Coronary artery (tissue), 2 donors: ENCODE measurements at regions not wholly inside any gene's neighbourhood (a gene's known extent, or its start where the extent isn't known, plus 50 kb on each side); places are given as distances from the start of the nearest gene placed in this dataset.

Source experiments
- DNase-seq: peaks from one replicate; pipeline ENCODE4 v3.0.0-alpha.2; 2017; ENCODE audit warnings: low spot score
- H3K27ac ChIP-seq, 2 donors: fragments of 200-600 bp; sonication (generic); one replicate each; pipeline ENCODE4 v1.5.1; 2016 to 2019
- H3K4me3 ChIP-seq: fragments of 200-600 bp; sonication (generic); 2 replicates; pipeline ENCODE4 v1.5.1; 2016; ENCODE audit warnings: mild to moderate bottlenecking, moderate library complexity
- TF ChIP-seq, protein P1 (sequence below): fragments of 200-600 bp; sonication (generic); IDR thresholded peaks from one replicate; pipeline ENCODE4 v1.5.1; 2019; ENCODE audit warnings: antibody characterized with exemption

DNA sequence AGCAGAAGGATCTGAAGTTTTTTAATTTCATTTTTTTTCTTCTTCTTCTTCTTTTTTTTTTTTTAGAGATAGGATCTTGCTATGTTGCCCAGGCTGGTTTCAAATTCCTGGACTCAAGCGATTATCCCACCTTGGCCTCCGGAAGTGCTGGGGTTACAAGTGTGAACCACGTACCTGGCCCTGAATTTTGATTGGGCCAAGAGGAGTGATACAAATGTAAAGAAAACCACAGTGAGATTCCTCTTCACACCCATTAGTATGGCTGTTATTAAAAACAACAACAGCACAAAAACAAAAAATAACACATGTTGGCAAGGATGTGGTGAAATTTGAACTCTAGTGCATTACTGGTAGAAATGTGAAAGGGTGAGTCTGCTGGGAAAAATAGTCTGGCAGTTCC is 79.1 kb downstream of the KLF4 start:
- Histone ChIP-seq H3K27ac (no peak overlapping the region), H3K4me3 (no peak overlapping the region)
- TF ChIP-seq, protein P1, sequence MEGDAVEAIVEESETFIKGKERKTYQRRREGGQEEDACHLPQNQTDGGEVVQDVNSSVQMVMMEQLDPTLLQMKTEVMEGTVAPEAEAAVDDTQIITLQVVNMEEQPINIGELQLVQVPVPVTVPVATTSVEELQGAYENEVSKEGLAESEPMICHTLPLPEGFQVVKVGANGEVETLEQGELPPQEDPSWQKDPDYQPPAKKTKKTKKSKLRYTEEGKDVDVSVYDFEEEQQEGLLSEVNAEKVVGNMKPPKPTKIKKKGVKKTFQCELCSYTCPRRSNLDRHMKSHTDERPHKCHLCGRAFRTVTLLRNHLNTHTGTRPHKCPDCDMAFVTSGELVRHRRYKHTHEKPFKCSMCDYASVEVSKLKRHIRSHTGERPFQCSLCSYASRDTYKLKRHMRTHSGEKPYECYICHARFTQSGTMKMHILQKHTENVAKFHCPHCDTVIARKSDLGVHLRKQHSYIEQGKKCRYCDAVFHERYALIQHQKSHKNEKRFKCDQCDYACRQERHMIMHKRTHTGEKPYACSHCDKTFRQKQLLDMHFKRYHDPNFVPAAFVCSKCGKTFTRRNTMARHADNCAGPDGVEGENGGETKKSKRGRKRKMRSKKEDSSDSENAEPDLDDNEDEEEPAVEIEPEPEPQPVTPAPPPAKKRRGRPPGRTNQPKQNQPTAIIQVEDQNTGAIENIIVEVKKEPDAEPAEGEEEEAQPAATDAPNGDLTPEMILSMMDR, result no peak
- DNase-seq, result no peak

DNA sequence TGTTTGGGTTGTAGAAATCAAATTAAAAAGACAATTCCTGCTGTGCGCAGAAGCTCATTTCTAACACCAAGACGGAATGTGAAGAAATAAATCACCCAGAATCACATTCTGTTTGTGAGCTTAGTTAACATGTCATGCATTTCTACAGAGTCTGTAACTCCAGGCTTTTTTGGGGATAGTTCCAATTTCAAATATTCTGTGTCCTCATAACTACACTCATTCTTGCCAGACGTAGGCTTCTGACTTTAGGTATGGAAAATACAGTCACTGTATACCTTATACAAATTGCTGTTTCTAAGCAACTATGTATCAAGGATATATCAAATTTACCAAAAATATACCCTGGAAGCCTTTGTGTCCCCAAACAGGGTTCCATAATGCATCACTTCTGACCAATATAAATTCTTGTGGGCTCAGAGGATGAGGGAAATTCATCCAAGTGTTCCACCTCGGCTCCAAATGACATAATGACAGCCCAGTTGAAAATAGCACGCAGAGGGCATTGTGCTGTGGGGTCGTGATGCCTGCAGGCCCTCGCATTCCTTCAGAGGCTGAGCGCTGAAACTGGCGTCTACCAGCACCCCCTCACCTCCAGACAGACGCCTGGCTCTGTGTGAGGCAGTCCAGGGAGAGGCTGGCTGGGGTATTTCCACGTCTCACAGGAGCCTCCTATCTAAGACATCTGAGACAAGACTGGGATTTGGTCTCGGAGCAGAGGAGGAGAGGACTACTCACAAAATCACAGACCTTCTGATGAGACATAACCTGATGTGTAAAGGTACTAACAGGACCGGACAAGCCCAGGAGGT is 79.8 kb downstream of the KLF4 start:
- no peak overlapping the region for H3K27ac ChIP-seq
- no peak for DNase-seq
- H3K4me3 ChIP-seq, result no peak overlapping the region
- TF ChIP-seq, protein P1, result no peak

DNA sequence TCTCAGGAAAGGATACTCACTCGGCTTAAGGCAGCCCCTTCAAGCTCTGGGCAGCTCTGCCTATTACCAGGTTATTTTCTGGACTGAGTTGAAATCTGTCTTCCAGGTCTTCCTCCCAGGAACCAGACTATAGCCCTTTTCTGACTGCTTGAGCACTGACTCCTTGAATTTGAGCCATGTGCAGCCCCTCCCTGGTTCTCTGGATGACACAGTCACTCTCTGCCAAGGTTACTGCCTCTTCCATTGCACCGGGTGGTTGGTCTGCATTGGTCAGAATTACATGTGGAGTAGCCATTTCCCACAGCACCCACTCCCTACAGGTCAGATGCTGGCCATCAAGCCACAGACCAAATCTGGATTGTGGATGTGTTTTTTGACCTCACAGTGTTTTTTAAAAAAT is 81.9 kb downstream of the KLF4 start:
- DNase-seq, result no peak
- H3K4me3 ChIP-seq, result no peak overlapping the region
- no peak overlapping the region for H3K27ac ChIP-seq
- TF ChIP-seq, protein P1, result no peak

DNA sequence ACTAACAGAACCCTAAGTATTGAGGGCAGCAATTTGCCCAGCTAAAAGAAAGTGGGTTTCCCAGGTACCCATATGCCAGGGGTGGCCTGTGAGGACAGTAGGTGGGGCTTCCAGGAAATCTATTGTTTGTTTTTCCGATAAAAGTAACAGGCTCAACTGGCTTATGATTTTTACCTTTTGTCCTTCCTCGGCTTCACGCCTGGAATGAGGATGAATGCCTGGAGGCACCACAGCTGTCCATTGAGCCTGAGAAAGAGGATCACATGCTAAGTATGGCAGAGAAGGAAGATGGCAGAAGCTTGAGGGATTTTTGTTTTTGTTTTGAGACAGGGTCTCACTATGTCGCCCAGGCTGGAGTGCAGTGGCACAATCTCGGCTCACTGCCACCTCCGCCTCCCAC is 84.1 kb downstream of the KLF4 start:
- no peak overlapping the region for H3K4me3 ChIP-seq
- DNase-seq, result no peak
- H3K27ac ChIP-seq, result no peak overlapping the region
- TF ChIP-seq, protein P1, result no peak

DNA sequence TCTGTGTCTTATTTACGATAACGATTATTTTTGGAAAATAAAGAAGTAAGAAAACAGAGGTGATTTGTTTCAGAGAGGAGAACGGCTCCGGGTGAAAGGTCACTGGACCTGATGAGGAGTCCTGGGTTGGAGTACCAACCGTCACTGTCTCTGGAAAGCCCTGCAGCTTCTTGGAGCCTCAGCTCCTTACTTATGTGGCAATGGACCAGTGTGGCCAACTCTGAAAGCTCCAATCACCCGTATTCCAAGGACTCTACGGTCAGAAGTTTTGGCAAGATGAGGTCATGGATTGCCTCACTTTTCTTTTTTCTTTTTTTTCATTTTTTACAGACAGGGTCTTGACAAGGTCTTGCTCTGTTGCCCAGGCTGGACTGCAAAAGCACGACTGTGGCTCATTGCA is 84.8 kb downstream of the KLF4 start:
- Histone ChIP-seq H3K4me3 (no peak overlapping the region), H3K27ac (no peak overlapping the region)
- no peak for DNase-seq
- TF ChIP-seq, protein P1, result no peak

DNA sequence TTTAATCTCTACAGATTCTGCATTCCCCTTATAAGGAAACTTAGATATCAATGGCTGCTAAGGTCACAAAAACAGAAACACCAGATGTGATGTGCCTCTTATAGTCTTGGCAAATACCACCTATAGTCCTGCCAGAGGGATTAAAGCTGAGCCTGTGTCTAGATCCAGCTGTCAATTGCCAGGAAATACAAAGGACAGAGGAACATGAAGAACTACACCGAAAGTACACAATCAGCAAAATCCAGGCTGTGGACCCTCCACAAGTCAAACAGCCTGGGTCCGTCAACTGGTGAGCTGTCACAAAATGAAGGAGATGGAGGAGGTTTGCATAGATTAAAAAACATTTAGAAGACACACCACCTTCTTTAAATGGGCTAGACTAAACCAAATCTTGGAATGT is 85.4 kb downstream of the KLF4 start:
- H3K27ac ChIP-seq, result no peak overlapping the region
- TF ChIP-seq, protein P1, result no peak
- no peak for DNase-seq
- H3K4me3 ChIP-seq, result no peak overlapping the region
